Mesendoderm (in vitro differentiated cells): ENCODE measurements at regions not wholly inside any gene's neighbourhood (a gene's known extent, or its start where the extent isn't known, plus 50 kb on each side); places are given as distances from the start of the nearest gene placed in this dataset.

Experiments
- DNase-seq: peaks from one replicate; pipeline ENCODE4 v3.0.0; 2013
- H2AK5ac ChIP-seq: 2 replicates; pipeline ENCODE4 v1.6.1; 2013; ENCODE audit warnings: low read length, inconsistent platforms
- H2BK120ac ChIP-seq: 2 replicates; pipeline ENCODE4 v1.6.1; 2013; ENCODE audit warnings: low read depth, mild to moderate bottlenecking, low read length, moderate library complexity, mixed read lengths
- H2BK15ac ChIP-seq: replicated peaks from 2 replicates; pipeline ENCODE4 v1.6.1; 2013; ENCODE audit warnings: low read depth, mild to moderate bottlenecking, moderate library complexity
- H2BK5ac ChIP-seq: 2 replicates; pipeline ENCODE4 v1.6.1; 2013; ENCODE audit warnings: low read length, inconsistent platforms
- H3K18ac ChIP-seq: 2 replicates; pipeline ENCODE4 v1.6.1; 2013; ENCODE audit warnings: mild to moderate bottlenecking, low read length, mixed read lengths
- H3K23ac ChIP-seq: one replicate; pipeline ENCODE4 v1.6.1; 2013; ENCODE audit warnings: low read length
- H3K27ac ChIP-seq: 2 replicates; pipeline ENCODE4 v1.5.1; 2013; ENCODE audit warnings: low read depth, mild to moderate bottlenecking, inconsistent platforms, low read length, moderate library complexity
- H3K27me3 ChIP-seq: 2 replicates; pipeline ENCODE4 v1.6.1; 2013; ENCODE audit warnings: low read length, control low read depth, mild to moderate bottlenecking, inconsistent platforms; ENCODE audit not compliant: insufficient read depth, poor library complexity
- H3K36me3 ChIP-seq: 2 replicates; pipeline ENCODE4 v1.6.1; 2013; ENCODE audit warnings: low read length, inconsistent platforms; ENCODE audit not compliant: control insufficient read depth, insufficient read depth
- H3K4ac ChIP-seq: one replicate; pipeline ENCODE4 v1.6.1; 2013; ENCODE audit warnings: low read depth, mild to moderate bottlenecking, low read length, moderate library complexity
- H3K4me1 ChIP-seq: 2 replicates; pipeline ENCODE4 v1.6.1; 2013; ENCODE audit warnings: low read depth, low read length, inconsistent platforms; ENCODE audit not compliant: control insufficient read depth
- H3K4me2 ChIP-seq: 2 replicates; pipeline ENCODE4 v1.6.1; 2013; ENCODE audit warnings: low read length
- H3K4me3 ChIP-seq: 2 replicates; pipeline ENCODE4 v1.5.1; 2013; ENCODE audit warnings: mild to moderate bottlenecking, low read length
- H3K56ac ChIP-seq: one replicate; pipeline ENCODE4 v1.6.1; 2013; ENCODE audit warnings: low read length
- H3K79me1 ChIP-seq: 2 replicates; pipeline ENCODE4 v1.6.1; 2013; ENCODE audit warnings: low read length, inconsistent platforms
- H3K79me2 ChIP-seq: 2 replicates; pipeline ENCODE4 v1.6.1; 2013; ENCODE audit warnings: mild to moderate bottlenecking, low read length; ENCODE audit not compliant: control insufficient read depth, insufficient read depth
- H3K9ac ChIP-seq: 2 replicates; pipeline ENCODE4 v1.6.1; 2013; ENCODE audit warnings: low read length, inconsistent platforms
- H4K5ac ChIP-seq: one replicate; pipeline ENCODE4 v1.6.1; 2013; ENCODE audit warnings: low read length
- H4K8ac ChIP-seq: one replicate; pipeline ENCODE4 v1.6.1; 2013; ENCODE audit warnings: low read depth, mild to moderate bottlenecking, control low read depth, low read length, moderate library complexity
- WGBS: extraction: QIAGEN DNeasy Blood & Tissue Kit; methylation state at CpG from one replicate; pipeline ENCODE4 v1.1.7; 2013; ENCODE audit warnings: low lambda C conversion rate, missing lambda C conversion rate; ENCODE audit not compliant: insufficient coverage; ENCODE audit errors: extremely low coverage; 5-methylcytosine and 5-hydroxymethylcytosine counted together

DNA sequence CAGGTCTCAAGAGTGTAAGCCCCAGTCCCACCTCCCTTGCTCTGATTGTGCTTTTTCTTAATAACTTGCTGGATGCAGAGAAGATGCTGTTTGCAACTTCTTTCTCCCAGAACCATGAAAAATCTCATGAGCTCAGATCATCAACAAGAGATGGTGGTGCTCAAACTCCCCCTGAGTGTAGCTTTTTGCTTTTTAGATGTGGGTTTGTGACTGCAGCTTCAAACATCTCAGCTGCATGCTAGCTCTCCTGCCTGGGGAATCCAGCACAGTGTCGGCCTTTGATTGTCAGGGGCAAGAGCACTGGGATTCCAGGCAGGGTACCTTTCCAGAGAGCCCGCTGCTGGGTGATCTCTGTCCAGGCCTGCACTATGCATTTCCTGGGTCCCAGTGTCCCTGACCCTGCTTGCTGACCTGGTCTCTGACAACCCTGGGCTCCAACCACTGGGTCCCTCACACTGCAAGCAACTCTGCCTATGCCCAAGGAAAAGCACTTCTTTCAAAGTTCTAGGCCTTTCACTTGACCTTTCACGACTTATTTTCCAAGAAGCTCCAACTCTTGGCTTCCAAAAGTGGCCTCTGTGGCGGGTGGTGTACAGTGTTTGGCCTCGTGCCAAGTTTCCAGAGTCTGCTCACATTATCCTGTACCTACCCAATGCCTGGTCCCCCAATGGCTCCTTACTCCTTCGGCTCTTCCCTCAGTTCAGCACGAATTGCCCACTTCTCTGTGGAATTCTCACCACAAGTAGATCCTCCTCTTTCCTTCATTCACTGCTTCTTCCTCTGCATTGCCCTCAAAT is 69.7 kb upstream of the LY86 start:
- Histone ChIP-seq H3K27ac (no peak overlapping the region), H4K5ac (no peak overlapping the region), H3K36me3 (no peaks in the 10 kb centered on the region), H3K79me2 (no peaks in the 10 kb centered on the region), H2AK5ac (no peak overlapping the region), H2BK5ac (no peak overlapping the region), H3K18ac (no peak overlapping the region), H3K79me1 (no peaks in the 10 kb centered on the region), H3K56ac (no peak overlapping the region), H3K9ac (no peak overlapping the region), H3K4ac (no peak overlapping the region), H3K4me3 (no peak overlapping the region), H3K4me2 (no peak overlapping the region), H2BK15ac (no peak overlapping the region), H3K27me3 (no peaks in the 10 kb centered on the region), H4K8ac (no peak overlapping the region), H3K23ac (no peak overlapping the region), H2BK120ac (no peak overlapping the region), H3K4me1 (no peaks in the 10 kb centered on the region)
- no CpG with 5 or more reads among the region's 7 CpGs for WGBS
- no peak for DNase-seq

GRCh38 chr6:6521961-6522482 is 66.5 kb upstream of the LY86 start:
- no peak overlapping the region for H2AK5ac ChIP-seq
- H3K79me2 ChIP-seq, result no peaks in the 10 kb centered on the region
- H3K79me1 ChIP-seq, result no peaks in the 10 kb centered on the region
- no peak overlapping the region for H2BK5ac ChIP-seq
- H3K4me3 ChIP-seq, result no peak overlapping the region
- H4K5ac ChIP-seq, result no peak overlapping the region
- no peak overlapping the region for H3K4ac ChIP-seq
- WGBS, result 100% methylated on average over 4 of the region's 8 CpGs
- no peak overlapping the region for H2BK15ac ChIP-seq
- no peak overlapping the region for H3K4me2 ChIP-seq
- H3K56ac ChIP-seq, result no peak overlapping the region
- no peaks in the 10 kb centered on the region for H3K36me3 ChIP-seq
- H4K8ac ChIP-seq, result no peak overlapping the region
- no peaks in the 10 kb centered on the region for H3K4me1 ChIP-seq
- no peak overlapping the region for H3K18ac ChIP-seq
- H3K23ac ChIP-seq, result no peak overlapping the region
- no peak for DNase-seq
- H2BK120ac ChIP-seq, result no peak overlapping the region
- H3K9ac ChIP-seq, result no peak overlapping the region
- H3K27ac ChIP-seq, result no peak overlapping the region
- H3K27me3 ChIP-seq, result no peaks in the 10 kb centered on the region

GRCh38 chr6:6522709-6523108 is 65.8 kb upstream of the LY86 start:
- Histone ChIP-seq H4K8ac (no peak overlapping the region), H3K56ac (no peak overlapping the region), H2BK5ac (no peak overlapping the region), H3K4me3 (no peak overlapping the region), H3K23ac (no peak overlapping the region), H3K27me3 (no peaks in the 10 kb centered on the region), H3K4me2 (no peak overlapping the region), H3K9ac (no peak overlapping the region), H2BK15ac (no peak overlapping the region), H3K79me1 (no peaks in the 10 kb centered on the region), H3K36me3 (no peaks in the 10 kb centered on the region), H3K79me2 (no peaks in the 10 kb centered on the region), H3K27ac (no peak overlapping the region), H3K4ac (no peak overlapping the region), H4K5ac (no peak overlapping the region), H2AK5ac (no peak overlapping the region), H2BK120ac (no peak overlapping the region), H3K4me1 (no peaks in the 10 kb centered on the region), H3K18ac (no peak overlapping the region)
- no peak for DNase-seq
- no CpG with 5 or more reads among the region's 5 CpGs for WGBS

GRCh38 chr6:6524951-6525350 is 63.6 kb upstream of the LY86 start:
- Histone ChIP-seq H3K79me2 (no peaks in the 10 kb centered on the region), H2BK15ac (no peak overlapping the region), H2BK5ac (no peak overlapping the region), H3K36me3 (no peaks in the 10 kb centered on the region), H2AK5ac (no peak overlapping the region), H3K79me1 (no peaks in the 10 kb centered on the region), H3K56ac (no peak overlapping the region), H3K18ac (no peak overlapping the region), H3K23ac (no peak overlapping the region), H2BK120ac (no peak overlapping the region), H4K5ac (no peak overlapping the region), H3K4me2 (no peak overlapping the region), H3K9ac (no peak overlapping the region), H3K4ac (no peak overlapping the region), H3K4me3 (no peak overlapping the region), H3K27ac (no peak overlapping the region), H3K4me1 (no peaks in the 10 kb centered on the region), H3K27me3 (no peaks in the 10 kb centered on the region), H4K8ac (no peak overlapping the region)
- WGBS, result no CpG with 5 or more reads among the region's 3 CpGs
- DNase-seq, result no peak

DNA sequence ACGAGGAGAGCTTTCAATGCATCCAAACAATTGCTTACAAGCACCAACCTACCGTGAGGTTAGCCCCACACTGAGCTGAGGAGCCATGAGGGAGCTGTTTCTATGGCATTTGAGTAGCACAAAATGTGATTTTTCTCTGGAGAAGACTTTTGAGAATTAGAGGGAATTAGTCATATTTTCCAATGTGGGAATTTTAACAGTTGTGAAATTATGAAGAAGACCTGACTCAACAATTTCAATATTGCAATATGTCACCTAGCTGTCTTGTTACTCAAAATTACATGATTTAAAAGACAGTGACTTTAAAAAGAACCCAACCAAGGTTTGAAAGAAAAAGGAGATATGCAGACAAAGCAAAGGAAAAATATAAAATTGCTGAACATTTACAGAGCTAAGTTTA is 62.6 kb upstream of the LY86 start:
- Histone ChIP-seq H3K18ac (no peak overlapping the region), H2BK5ac (no peak overlapping the region), H3K79me2 (no peaks in the 10 kb centered on the region), H3K36me3 (no peaks in the 10 kb centered on the region), H3K4me2 (no peak overlapping the region), H3K4ac (no peak overlapping the region), H3K56ac (no peak overlapping the region), H3K4me3 (no peak overlapping the region), H3K23ac (no peak overlapping the region), H2BK15ac (no peak overlapping the region), H2BK120ac (no peak overlapping the region), H3K4me1 (no peaks in the 10 kb centered on the region), H3K27ac (no peak overlapping the region), H3K79me1 (no peaks in the 10 kb centered on the region), H4K5ac (no peak overlapping the region), H4K8ac (no peak overlapping the region), H2AK5ac (no peak overlapping the region), H3K27me3 (no peaks in the 10 kb centered on the region), H3K9ac (no peak overlapping the region)
- WGBS, result no CpG with 5 or more reads among the region's 2 CpGs
- DNase-seq, result no peak

GRCh38 chr6:6529275-6529674 is 59.2 kb upstream of the LY86 start:
- no peak overlapping the region for H3K4ac ChIP-seq
- H3K79me1 ChIP-seq, result no peaks in the 10 kb centered on the region
- no peak overlapping the region for H3K9ac ChIP-seq
- no peak overlapping the region for H3K4me2 ChIP-seq
- no peak overlapping the region for H2BK5ac ChIP-seq
- no peak overlapping the region for H2BK120ac ChIP-seq
- no peak for DNase-seq
- H4K5ac ChIP-seq, result no peak overlapping the region
- H3K27ac ChIP-seq, result no peak overlapping the region
- H3K4me3 ChIP-seq, result no peak overlapping the region
- H3K79me2 ChIP-seq, result no peaks in the 10 kb centered on the region
- no peak overlapping the region for H2BK15ac ChIP-seq
- no peak overlapping the region for H3K18ac ChIP-seq
- no peaks in the 10 kb centered on the region for H3K27me3 ChIP-seq
- H3K4me1 ChIP-seq, result no peaks in the 10 kb centered on the region
- H3K56ac ChIP-seq, result no peak overlapping the region
- H2AK5ac ChIP-seq, result no peak overlapping the region
- no peaks in the 10 kb centered on the region for H3K36me3 ChIP-seq
- H3K23ac ChIP-seq, result no peak overlapping the region
- no CpG with 5 or more reads among the region's 3 CpGs for WGBS
- H4K8ac ChIP-seq, result no peak overlapping the region
